HepG2 (cell line): ENCODE measurements at regions not wholly inside any gene's neighbourhood (a gene's known extent, or its start where the extent isn't known, plus 50 kb on each side); places are given as distances from the start of the nearest gene placed in this dataset.
A peak's percentile ranks its signal among the peaks of the same experiment; 100 is the strongest.

ENCODE experiments used
- ATAC-seq: fragments of 200-7000 bp; cut with Tn5 transposase; 3 replicates; pipeline ENCODE4 v1.9.1; 2020; ENCODE audit warnings: mild to moderate bottlenecking, moderate library complexity
- BruUV-seq: library from RNA; stranded (reverse); fragments of 400-500 nt; replicated peaks from 2 replicates; lab custom pipeline; 2021; lab: Mats Ljungman, UMichigan
- CTCF ChIA-PET: fragments of 300-600 bp; formaldehyde crosslinking; extraction: SDS; loops from one replicate; lab custom pipeline; 2021; ENCODE audit warnings: low total read pairs, inconsistent platforms, low intra/inter-chr PET ratio; lab: Yijun Ruan, JAX
- POLR2A ChIA-PET: fragments of 350-600 bp; sonication (Branson Sonifier 250); formaldehyde crosslinking; loops from one replicate; lab custom pipeline; 2020; ENCODE audit warnings: antibody characterized with exemption, inconsistent platforms; lab: Yijun Ruan, JAX
- DNase-seq: peaks from one replicate; pipeline ENCODE4 v3.0.0-alpha.2; 2015; ENCODE audit warnings: low spot score
- FAIRE-seq: peaks from 3 replicates; lab custom pipeline; 2011; peaks lifted over from hg19 to GRCh38; lab: Jason Lieb, UNC
- H2AFZ ChIP-seq: one replicate; pipeline ENCODE4 v1.6.1; 2011; ENCODE audit warnings: low read length, inconsistent platforms
- H3K27ac ChIP-seq: fragments of 300-600 bp; 3 replicates; pipeline ENCODE4 v1.8.0; 2011; ENCODE audit warnings: mixed run types, mild to moderate bottlenecking, mixed read lengths, low read length, inconsistent platforms; ENCODE audit not compliant: insufficient read depth; ENCODE audit errors: extremely low read length
- H3K27me3 ChIP-seq, 2 experiments: fragments of 200-600 bp in 1 of 2; 2 replicates in 1 of 2; 3 replicates in 1 of 2; pipeline versions ENCODE4 v1.6.0 to v1.8.0; 2011; ENCODE audit warnings: low read length in 2 of 2, mild to moderate bottlenecking in 2 of 2, moderate library complexity in 2 of 2, inconsistent platforms in 1 of 2; ENCODE audit not compliant: insufficient read depth in 2 of 2, control insufficient read depth in 1 of 2
- H3K36me3 ChIP-seq, 2 experiments: fragments of 200-600 bp in 1 of 2; replicated peaks in 1 of 2; 2 replicates in 1 of 2; 3 replicates in 1 of 2; pipeline versions ENCODE4 v1.5.1 to v1.8.0; 2011; ENCODE audit warnings: low read length in 2 of 2, inconsistent platforms in 1 of 2; ENCODE audit not compliant: insufficient read depth in 2 of 2, control insufficient read depth in 1 of 2
- H3K4me1 ChIP-seq: 2 replicates; pipeline ENCODE4 v1.5.1; 2012; ENCODE audit warnings: low read length, inconsistent platforms; ENCODE audit not compliant: insufficient read depth
- H3K4me2 ChIP-seq: 2 replicates; pipeline ENCODE4 v1.6.0; 2011; ENCODE audit warnings: low read depth, low read length, inconsistent platforms
- H3K4me3 ChIP-seq, 3 experiments: fragments of 200-600 bp in 1 of 3; sonication (generic), shearing (Covaris generic) in 1 of 3; replicated peaks in 1 of 3; 2 replicates each; pipeline ENCODE4 v1.5.1; 2011 to 2016; ENCODE audit warnings: low read length in 3 of 3, inconsistent platforms in 2 of 3, low read depth in 2 of 3, mild to moderate bottlenecking in 2 of 3, control low read depth in 1 of 3, mixed read lengths in 1 of 3; ENCODE audit not compliant: insufficient read depth in 1 of 3
- H3K79me2 ChIP-seq: one replicate; pipeline ENCODE4 v1.6.1; 2011; ENCODE audit warnings: low read length, inconsistent platforms; ENCODE audit not compliant: insufficient read depth
- H3K9ac ChIP-seq: 2 replicates; pipeline ENCODE4 v1.6.0; 2011; ENCODE audit warnings: mild to moderate bottlenecking, low read depth, low read length, inconsistent platforms; ENCODE audit not compliant: insufficient read depth
- H3K9me3 ChIP-seq: 2 replicates; pipeline ENCODE4 v1.5.1; 2012; ENCODE audit warnings: mild to moderate bottlenecking, low read length
- H4K20me1 ChIP-seq: 2 replicates; pipeline ENCODE4 v1.6.0; 2011; ENCODE audit warnings: inconsistent platforms, mild to moderate bottlenecking, low read length, moderate library complexity; ENCODE audit not compliant: insufficient read depth
- GABPB1 ChIP-seq: IDR thresholded peaks from 2 replicates; pipeline ENCODE4 v1.6.1; 2016; ENCODE audit warnings: mild to moderate bottlenecking, missing genetic modification reagents, moderate library complexity, missing compliant biosample characterization
- HMGXB4 ChIP-seq, 2 experiments: sonication (generic) in 1 of 2; formaldehyde crosslinking in 1 of 2; IDR thresholded peaks; 2 replicates each; pipeline versions ENCODE4 v1.4.0 to v1.6.1; 2018 to 2020; ENCODE audit warnings: missing genetic modification reagents in 2 of 2, borderline replicate concordance in 1 of 2, low read depth in 1 of 2, mild to moderate bottlenecking in 1 of 2, missing biosample characterization in 1 of 2
- KDM2A ChIP-seq: sonication (generic); formaldehyde crosslinking; IDR thresholded peaks from 2 replicates; pipeline ENCODE4 v1.4.0; 2020; ENCODE audit warnings: low read depth, missing genetic modification reagents, borderline replicate concordance
- MAX ChIP-seq: IDR thresholded peaks from 2 replicates; pipeline ENCODE4 v1.6.1; 2012; ENCODE audit warnings: inconsistent platforms
- MYC ChIP-seq: sonication (generic); formaldehyde crosslinking; IDR thresholded peaks from 2 replicates; pipeline ENCODE4 v1.9.0; 2021; ENCODE audit warnings: missing genetic modification reagents, borderline replicate concordance
- NFATC3 ChIP-seq: sonication (generic); formaldehyde crosslinking; IDR thresholded peaks from 2 replicates; pipeline ENCODE4 v1.5.1; 2020; ENCODE audit warnings: mild to moderate bottlenecking, missing genetic modification reagents
- PAF1 ChIP-seq: IDR thresholded peaks from 2 replicates; pipeline ENCODE4 v1.6.1; 2016; ENCODE audit warnings: missing genetic modification reagents, missing compliant biosample characterization
- PRMT3 ChIP-seq: sonication (generic); formaldehyde crosslinking; IDR thresholded peaks from 2 replicates; pipeline ENCODE4 v1.8.1; 2022; ENCODE audit warnings: low read depth, mild to moderate bottlenecking, moderate library complexity, missing genetic modification reagents, borderline replicate concordance
- SMC3 ChIP-seq: IDR thresholded peaks from 2 replicates; pipeline ENCODE4 v1.6.1; 2011; ENCODE audit warnings: low read length, improper control_type of control experiment
- SMYD3 ChIP-seq: sonication (generic); formaldehyde crosslinking; IDR thresholded peaks from 2 replicates; pipeline ENCODE4 v1.8.1; 2023; ENCODE audit warnings: mild to moderate bottlenecking, missing genetic modification reagents
- SRF ChIP-seq: IDR thresholded peaks from 2 replicates; pipeline ENCODE4 v1.6.1; 2011; ENCODE audit warnings: mild to moderate bottlenecking, low read depth, low read length, moderate library complexity
- SRY ChIP-seq: sonication (generic); formaldehyde crosslinking; IDR thresholded peaks from 2 replicates; pipeline ENCODE4 v1.8.0; 2022; ENCODE audit warnings: mild to moderate bottlenecking, missing genetic modification reagents
- STAG1 ChIP-seq: sonication (generic); formaldehyde crosslinking; IDR thresholded peaks from 2 replicates; pipeline ENCODE4 v1.4.0; 2020; ENCODE audit warnings: missing genetic modification reagents
- ZGPAT ChIP-seq: IDR thresholded peaks from 2 replicates; pipeline ENCODE4 v1.6.1; 2016; ENCODE audit warnings: mild to moderate bottlenecking
- ZNF547 ChIP-seq: sonication (generic); formaldehyde crosslinking; IDR thresholded peaks from 2 replicates; pipeline ENCODE4 v1.5.1; 2020; ENCODE audit warnings: mild to moderate bottlenecking, missing genetic modification reagents
- WGBS: methylation state at CpG from one replicate; pipeline ENCODE4 v1.1.6; 2017; ENCODE audit warnings: low lambda C conversion rate; 5-methylcytosine and 5-hydroxymethylcytosine counted together
- in situ Hi-C: cut with HindIII; loops from 2 replicates; pipeline ENCODE4 v1.10.0; 2017; ENCODE audit warnings: low pct_unique_long_range_greater_than_20kb; ENCODE audit not compliant: extremely low pct_ligation_motif_present
- intact Hi-C: fragments of 100-400 bp; cut with micrococcal nuclease; formaldehyde crosslinking; loops from one replicate; pipeline ENCODE4 v1.10.0; 2022; ENCODE audit not compliant: unreplicated experiment
- TF ChIP-seq, protein P1 (sequence below): conservative IDR thresholded peaks from 2 replicates; pipeline ENCODE4 v1.6.1; 2018; ENCODE audit warnings: missing genetic modification reagents
- TF ChIP-seq, protein P2 (sequence below): sonication (generic); formaldehyde crosslinking; conservative IDR thresholded peaks from 2 replicates; pipeline ENCODE4 v1.8.0; 2022; ENCODE audit warnings: low read depth, missing genetic modification reagents

DNA sequence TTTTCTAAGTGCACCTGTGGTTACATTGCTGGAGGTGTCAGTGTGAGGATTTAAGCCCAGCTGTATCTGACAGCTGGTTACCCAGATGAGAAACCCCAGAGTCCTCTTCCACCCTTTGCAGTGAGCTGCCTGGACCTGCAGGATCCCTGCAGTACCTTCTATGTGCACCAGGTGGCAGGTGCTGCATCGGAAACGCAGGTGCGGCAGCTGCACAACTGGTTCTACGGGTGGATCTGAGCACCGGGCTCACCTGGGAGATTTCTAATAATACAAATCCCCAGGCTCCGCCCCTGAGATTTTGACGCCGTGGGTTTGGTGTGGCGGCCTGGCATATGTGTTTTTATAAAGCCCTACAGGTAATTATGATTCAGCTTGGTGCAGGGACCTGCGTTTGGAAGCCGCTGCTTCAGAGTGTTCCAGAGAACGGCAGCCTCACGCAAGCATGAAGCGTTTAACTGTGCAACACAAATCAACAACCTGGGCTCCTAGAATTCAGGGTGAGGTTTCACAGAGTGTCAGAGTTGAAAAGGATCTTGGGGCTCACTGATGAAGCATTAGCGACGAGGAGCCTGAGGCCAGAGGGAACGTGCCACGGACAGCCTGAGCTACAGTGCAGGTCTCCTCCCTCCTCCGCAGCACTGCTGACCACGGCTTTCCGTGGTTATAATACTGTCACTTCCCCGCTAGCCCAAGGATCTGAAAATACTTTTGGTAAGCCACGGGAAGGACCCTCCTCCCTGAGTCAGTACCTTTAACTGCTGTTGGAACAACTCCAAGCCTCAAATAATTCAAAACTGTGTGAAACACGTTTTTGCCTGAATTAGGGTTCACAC is 96.7 kb upstream of the TRABD2B start (continued):
- peak in 1 of 2 experiments; percentile 42; a peak in 1 of 4 replicates for TF ChIP-seq HMGXB4 (CRISPR knock-in tag; IDR thresholded peaks at IDR 0.05; ENCODE audit: borderline replicate concordance in 1 of 2, low read depth in 1 of 2)
- no peak for TF ChIP-seq SRY
- peak; percentile 76; the same call in 1 of the 2 replicates for TF ChIP-seq KDM2A (CRISPR knock-in tag)
- TF ChIP-seq GABPB1 (CRISPR knock-in tag) = 0 out of 2 replicates have a peak, but pooled peaks have one; percentile 21
- TF ChIP-seq ZGPAT (CRISPR knock-in tag) = no peak
- TF ChIP-seq SMC3 = peak; percentile 74
- TF ChIP-seq PRMT3 = no peak
- TF ChIP-seq STAG1 (CRISPR knock-in tag) = peak; percentile 85

DNA sequence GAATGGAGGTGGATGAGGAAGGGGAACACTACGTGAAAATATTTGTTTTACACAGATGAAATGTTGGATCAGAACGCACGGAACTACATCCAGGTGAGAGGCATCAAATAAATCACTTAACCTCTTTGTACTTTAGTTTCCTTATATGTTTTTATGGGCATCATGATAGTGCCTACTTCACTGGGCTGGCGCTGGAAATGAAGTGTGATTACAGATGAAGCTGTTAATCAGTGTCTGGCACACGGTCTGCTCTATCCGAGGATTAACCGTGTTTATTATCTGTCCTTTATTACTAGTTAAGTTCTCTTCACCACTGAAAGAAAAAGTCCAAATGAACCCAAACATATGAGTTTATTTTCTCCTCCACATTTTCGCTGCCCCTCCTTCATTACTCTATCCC is 96.0 kb upstream of the TRABD2B start:
- no TSS peak for BruUV-seq
- intact Hi-C loops (loop anchor here (1.0 to 2.0 kb wide), 2 partner anchors 110 to 144 kb away; no protein-coding TSS in a partner anchor), in situ Hi-C loops (no loop called here)
- H3K36me3 ChIP-seq = no peaks in the 10 kb centered on the region
- H2AFZ ChIP-seq = no peak overlapping the region
- H3K79me2 ChIP-seq = no peaks in the 10 kb centered on the region
- no peaks in the 10 kb centered on the region for H3K9me3 ChIP-seq
- DNase-seq = no peak
- no peak overlapping the region for H3K27ac ChIP-seq
- H3K9ac ChIP-seq = no peak overlapping the region
- peaks cover 0 to 9% of the 10 kb centered on the region in 2 experiments; a peak in 3 of 5 replicates for H3K27me3 ChIP-seq
- no peak for FAIRE-seq
- ATAC-seq = no peak
- 37% methylated on average over 8 of the region's 8 CpGs for WGBS
- no peak overlapping the region for H3K4me3 ChIP-seq
- H3K4me1 ChIP-seq = peaks cover 4% of the 10 kb centered on the region; the same call in 1 of the 2 replicates
- POLR2A ChIA-PET = no interaction called here
- no peaks in the 10 kb centered on the region for H4K20me1 ChIP-seq
- H3K4me2 ChIP-seq = no peak overlapping the region
- CTCF ChIA-PET = interaction anchor here (2.2 to 2.6 kb wide), 2 partner anchors 110 to 144 kb away, joined by 15 to 21 read pairs; no protein-coding TSS in a partner anchor
- TF ChIP-seq, protein P1, sequence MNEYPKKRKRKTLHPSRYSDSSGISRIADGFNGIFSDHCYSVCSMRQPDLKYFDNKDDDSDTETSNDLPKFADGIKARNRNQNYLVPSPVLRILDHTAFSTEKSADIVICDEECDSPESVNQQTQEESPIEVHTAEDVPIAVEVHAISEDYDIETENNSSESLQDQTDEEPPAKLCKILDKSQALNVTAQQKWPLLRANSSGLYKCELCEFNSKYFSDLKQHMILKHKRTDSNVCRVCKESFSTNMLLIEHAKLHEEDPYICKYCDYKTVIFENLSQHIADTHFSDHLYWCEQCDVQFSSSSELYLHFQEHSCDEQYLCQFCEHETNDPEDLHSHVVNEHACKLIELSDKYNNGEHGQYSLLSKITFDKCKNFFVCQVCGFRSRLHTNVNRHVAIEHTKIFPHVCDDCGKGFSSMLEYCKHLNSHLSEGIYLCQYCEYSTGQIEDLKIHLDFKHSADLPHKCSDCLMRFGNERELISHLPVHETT (CRISPR knock-in tag) = no peak
- TF ChIP-seq SMYD3 (CRISPR knock-in tag) (no peak), MAX (no peak), ZNF547 (no peak), NFATC3 (CRISPR knock-in tag) (no peak), SRF (no peak), PAF1 (CRISPR knock-in tag) (no peak), MYC (CRISPR knock-in tag) (no peak)
- TF ChIP-seq, protein P2, sequence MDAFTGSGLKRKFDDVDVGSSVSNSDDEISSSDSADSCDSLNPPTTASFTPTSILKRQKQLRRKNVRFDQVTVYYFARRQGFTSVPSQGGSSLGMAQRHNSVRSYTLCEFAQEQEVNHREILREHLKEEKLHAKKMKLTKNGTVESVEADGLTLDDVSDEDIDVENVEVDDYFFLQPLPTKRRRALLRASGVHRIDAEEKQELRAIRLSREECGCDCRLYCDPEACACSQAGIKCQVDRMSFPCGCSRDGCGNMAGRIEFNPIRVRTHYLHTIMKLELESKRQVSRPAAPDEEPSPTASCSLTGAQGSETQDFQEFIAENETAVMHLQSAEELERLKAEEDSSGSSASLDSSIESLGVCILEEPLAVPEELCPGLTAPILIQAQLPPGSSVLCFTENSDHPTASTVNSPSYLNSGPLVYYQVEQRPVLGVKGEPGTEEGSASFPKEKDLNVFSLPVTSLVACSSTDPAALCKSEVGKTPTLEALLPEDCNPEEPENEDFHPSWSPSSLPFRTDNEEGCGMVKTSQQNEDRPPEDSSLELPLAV = no peak
